Sigmoid colon (tissue), 4 donors: ENCODE measurements at regions not wholly inside any gene's neighbourhood (a gene's known extent, or its start where the extent isn't known, plus 50 kb on each side); places are given as distances from the start of the nearest gene placed in this dataset.
"Not testable (repeated sequence)": the region's sequence is repeated elsewhere in the genome, so short reads cannot be mapped to it uniquely, and the experiment has no call there.

ENCODE experiments used
- CTCF ChIP-seq, 4 experiments: fragments of 450-650 bp in 3 of 4; fragments of 200-600 bp in 1 of 4; IDR thresholded peaks; one replicate each; pipeline ENCODE4 v1.5.1; 2016 to 2019; ENCODE audit warnings: antibody characterized with exemption in 4 of 4, mild to moderate bottlenecking in 3 of 4, moderate library complexity in 2 of 4
- EP300 ChIP-seq, 4 donors: sonication (generic); formaldehyde crosslinking; IDR thresholded peaks; one replicate each; pipeline ENCODE4 v1.6.1; 2017; ENCODE audit warnings: antibody characterized with exemption in 4 of 4
- POLR2A ChIP-seq, 2 donors: fragments of 450-650 bp; IDR thresholded peaks; one replicate each; pipeline ENCODE4 v1.6.1; 2016; ENCODE audit warnings: antibody characterized with exemption in 2 of 2, mild to moderate bottlenecking in 2 of 2, moderate library complexity in 2 of 2
- POLR2AphosphoS5 ChIP-seq, 4 donors: sonication (generic); formaldehyde crosslinking; IDR thresholded peaks; one replicate each; pipeline ENCODE4 v1.6.1; 2017; ENCODE audit warnings: antibody characterized with exemption in 4 of 4

- TF ChIP-seq CTCF, POLR2AphosphoS5, POLR2A, EP300 (IDR thresholded peaks at IDR 0.05): not testable (repeated sequence)
Observed at GRCh38 chr22:25500671-25501070, 63.8 kb upstream of the GRK3 start.
